ENCODE measurements at regions not wholly inside any gene's neighbourhood (a gene's known extent, or its start where the extent isn't known, plus 50 kb on each side); places are given as distances from the start of the nearest gene placed in this dataset.

GRCh38 chr2:53381271-53381670, 386.3 kb upstream of the CHAC2 start (continued):
- TF ChIP-seq MAX (IDR thresholded peaks at IDR 0.05) (no peak), PBX3 (IDR thresholded peaks at IDR 0.05) (no peak), HDAC2 (IDR thresholded peaks at IDR 0.05) (no peak), MYC (IDR thresholded peaks at IDR 0.05; ENCODE audit: borderline replicate concordance, low read length) (no peak), ZC3H11A (IDR thresholded peaks at IDR 0.05) (no peak), FOSL2 (IDR thresholded peaks at IDR 0.05) (no peak), FOSL2 (CRISPR knock-in tag; IDR thresholded peaks at IDR 0.05) (no peak)

GRCh38 chr2:53379547-53379946, 388.1 kb upstream of the CHAC2 start:
- Histone ChIP-seq H3K4me2 (no peak overlapping the region), H3K9me3 (no peaks in the 10 kb centered on the region), H3K4me1 (no peaks in the 10 kb centered on the region), H3K4me3 (no peak overlapping the region), H3K27ac (no peak overlapping the region)
- DNase-seq (ENCODE audit: low read depth in 1 of 2, low spot score in 1 of 2) (no peak), ATAC-seq (no peak), FAIRE-seq (no peak)
- ChIA-PET CTCF (no interaction called here), POLR2A (no interaction called here)
- TF ChIP-seq EP300 (IDR thresholded peaks at IDR 0.05) (no peak), CBX2 (IDR thresholded peaks at IDR 0.05; ENCODE audit: borderline replicate concordance, low read depth) (no peak), RFX5 (IDR thresholded peaks at IDR 0.05) (no peak), PBX3 (IDR thresholded peaks at IDR 0.05) (no peak), ZFP36 (IDR thresholded peaks at IDR 0.05; ENCODE audit: borderline replicate concordance, partially characterized antibody) (no peak), NPAS2 (CRISPR knock-in tag; IDR thresholded peaks at IDR 0.05; ENCODE audit: borderline replicate concordance) (no peak), EHMT2 (IDR thresholded peaks at IDR 0.05; ENCODE audit: low read depth) (no peak), CBX8 (IDR thresholded peaks at IDR 0.05) (no peak), SMC3 (IDR thresholded peaks at IDR 0.05) (no peak), MAFK (IDR thresholded peaks at IDR 0.05; ENCODE audit: partially characterized antibody) (no peak), ZSCAN20 (CRISPR knock-in tag; IDR thresholded peaks at IDR 0.05) (no peak), HEYL (CRISPR knock-in tag; IDR thresholded peaks at IDR 0.05) (no peak), RCOR1 (IDR thresholded peaks at IDR 0.05; ENCODE audit: low read depth, low read length) (no peak), RAD21 (conservative IDR thresholded peaks at IDR 0.05 in 1 of 2, IDR thresholded peaks at IDR 0.05 in 1 of 2) (no peak), E2F6 (IDR thresholded peaks at IDR 0.05; ENCODE audit: borderline replicate concordance, low read depth) (no peak), KDM5A (IDR thresholded peaks at IDR 0.05) (no peak), POLR2A (IDR thresholded peaks at IDR 0.05; ENCODE audit: low read length) (no peak), HES2 (IDR thresholded peaks at IDR 0.05) (no peak), TP53 (CRISPR knock-in tag; IDR thresholded peaks at IDR 0.05) (no peak), SREBF2 (IDR thresholded peaks at IDR 0.05) (no peak)

- ChIA-PET CTCF (no interaction called here), POLR2A (no interaction called here)
- ATAC-seq (no peak), DNase-seq (ENCODE audit: low read depth in 1 of 2, low spot score in 1 of 2) (no peak), FAIRE-seq (no peak)
- WGBS (ENCODE audit: missing lambda C conversion rate): 0% methylated on average over 1 of the region's 1 CpG
- Histone ChIP-seq H3K4me2 (no peak overlapping the region), H3K4me3 (no peak overlapping the region), H3K27ac (no peak overlapping the region), H3K4me1 (no peaks in the 10 kb centered on the region), H3K9me3 (no peaks in the 10 kb centered on the region)
- TF ChIP-seq CHD2 (IDR thresholded peaks at IDR 0.05; ENCODE audit: low read length, partially characterized antibody): no peak
- TF ChIP-seq FOSB (CRISPR knock-in tag; IDR thresholded peaks at IDR 0.05): no peak
- TF ChIP-seq EHF (CRISPR knock-in tag; IDR thresholded peaks at IDR 0.05): no peak
- TF ChIP-seq JUN (IDR thresholded peaks at IDR 0.05): no peak
Observed at GRCh38 chr2:53378791-53379190, 388.8 kb upstream of the CHAC2 start.

Data from A549 (cell line).